ENCODE measurements at regions not wholly inside any gene's neighbourhood (a gene's known extent, or its start where the extent isn't known, plus 50 kb on each side); places are given as distances from the start of the nearest gene placed in this dataset.

- TF ChIP-seq MAX (IDR thresholded peaks at IDR 0.05; ENCODE audit: low read depth) (no peak), CTCF (IDR thresholded peaks at IDR 0.05) (no peak), RAD21 (IDR thresholded peaks at IDR 0.05; ENCODE audit: low read length) (no peak), TCF12 (IDR thresholded peaks at IDR 0.05) (no peak), REST (IDR thresholded peaks at IDR 0.05; ENCODE audit: low read depth, low read length) (no peak), USF2 (IDR thresholded peaks at IDR 0.05; ENCODE audit: borderline replicate concordance, low read depth, low read length) (no peak), MXI1 (IDR thresholded peaks at IDR 0.05; ENCODE audit: low read depth, low read length) (no peak), JUND (IDR thresholded peaks at IDR 0.05) (no peak), PBX3 (IDR thresholded peaks at IDR 0.05) (no peak)
These were observed 136.3 kb downstream of the SLC35B3 start for GRCh38 chr6:8299034-8299433.
